Left kidney (tissue), 1 donor: ENCODE measurements at regions not wholly inside any gene's neighbourhood (a gene's known extent, or its start where the extent isn't known, plus 50 kb on each side); places are given as distances from the start of the nearest gene placed in this dataset.

ENCODE experiments used
- DNase-seq: peaks from one replicate; pipeline ENCODE4 v3.0.0-alpha.2; 2013

DNA sequence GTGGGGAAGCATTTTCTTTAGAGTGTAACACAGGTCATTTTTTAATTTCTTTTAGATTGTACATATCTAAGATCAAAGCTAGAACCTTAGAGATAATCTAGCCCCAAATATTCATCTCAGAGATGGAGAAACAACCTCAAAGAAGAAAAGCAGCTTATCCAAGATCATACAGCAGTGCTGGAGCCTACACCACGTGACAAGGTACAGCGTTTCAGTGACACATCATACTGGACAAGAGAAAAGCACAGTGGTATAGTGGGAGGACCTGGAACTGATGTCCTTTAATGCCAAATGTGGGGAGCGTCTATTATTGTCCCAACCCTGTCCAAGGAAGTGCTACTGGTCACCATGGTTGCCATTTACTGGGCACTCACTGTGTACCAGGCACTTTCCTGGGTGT is 445.8 kb downstream of the RPS24 start:
- DNase-seq, result no peak

DNA sequence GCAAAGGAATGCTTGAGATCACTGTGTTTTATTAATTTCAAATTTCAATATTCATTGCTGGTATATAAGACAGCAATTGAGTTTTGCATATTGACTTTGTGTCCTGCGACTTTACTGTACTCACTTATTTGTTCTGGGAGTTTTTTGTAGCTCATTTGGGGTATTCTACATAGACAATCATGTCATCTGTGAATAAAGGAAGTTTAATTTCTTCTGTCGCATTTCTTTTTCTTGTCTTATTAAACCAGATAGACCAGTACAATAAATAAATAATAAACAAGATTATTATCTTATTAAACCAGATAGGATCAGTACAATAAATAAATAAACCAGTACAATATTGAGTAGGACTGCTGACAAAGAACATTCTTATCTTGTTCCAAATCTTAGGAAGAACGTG is 448.2 kb downstream of the RPS24 start:
- DNase-seq, result no peak

DNA sequence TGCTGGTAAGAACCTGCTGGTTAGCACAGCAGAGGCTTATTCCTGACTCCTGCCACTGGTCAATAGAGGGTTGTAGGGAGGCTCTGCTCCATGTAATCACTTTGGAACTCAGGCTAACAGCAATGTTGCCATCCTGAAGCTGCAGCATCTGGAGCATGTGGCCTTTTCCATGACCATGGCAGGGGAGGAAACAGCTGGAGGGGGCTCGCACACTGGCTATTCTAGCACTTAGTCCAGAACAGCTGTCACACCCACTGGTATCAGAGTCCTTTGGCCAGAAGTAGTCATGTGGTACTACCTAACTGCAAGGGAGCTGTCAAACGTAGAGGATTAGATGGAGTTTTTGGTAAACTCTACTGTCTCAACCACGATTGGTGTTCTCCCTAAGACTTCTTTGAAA is 450.0 kb downstream of the RPS24 start:
- no peak for DNase-seq

DNA sequence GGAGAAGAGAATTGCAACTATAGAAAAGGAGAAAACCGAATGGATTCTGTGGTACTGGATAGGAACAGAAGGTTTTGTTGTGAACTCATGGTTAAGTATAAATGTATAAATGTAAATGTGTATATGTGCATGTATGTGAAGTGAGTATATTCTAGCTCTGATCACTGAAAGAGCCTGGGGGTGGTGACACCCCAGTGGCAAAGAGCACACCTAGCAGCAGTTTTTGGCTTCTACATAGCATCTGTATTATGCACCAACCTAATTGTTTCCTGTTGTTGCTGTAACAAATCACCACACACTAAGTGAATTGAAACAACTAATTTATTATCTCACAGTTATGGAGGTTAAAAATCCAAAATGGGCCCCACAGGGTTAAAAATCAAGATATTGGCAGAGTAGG is 455.4 kb downstream of the RPS24 start:
- no peak for DNase-seq

DNA sequence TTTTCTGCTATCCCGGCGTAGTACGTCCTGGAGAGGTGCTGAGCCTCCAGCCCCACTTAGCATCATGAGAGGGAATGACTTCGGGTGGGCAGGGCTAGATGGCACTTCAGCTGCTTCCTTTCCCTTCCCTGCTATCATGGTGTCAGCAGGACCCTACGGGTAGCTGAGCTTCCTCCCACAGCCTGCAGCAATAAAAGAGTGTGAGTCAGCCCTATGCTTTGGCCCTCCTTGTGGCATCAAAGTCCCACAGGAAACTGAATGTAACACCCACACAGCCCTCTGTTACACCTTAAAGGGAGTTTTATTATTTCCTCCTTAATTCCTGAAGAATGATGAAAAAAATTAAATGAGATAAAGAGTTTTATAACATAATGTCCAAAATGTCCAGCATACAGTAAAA is 458.1 kb downstream of the RPS24 start:
- no peak for DNase-seq

DNA sequence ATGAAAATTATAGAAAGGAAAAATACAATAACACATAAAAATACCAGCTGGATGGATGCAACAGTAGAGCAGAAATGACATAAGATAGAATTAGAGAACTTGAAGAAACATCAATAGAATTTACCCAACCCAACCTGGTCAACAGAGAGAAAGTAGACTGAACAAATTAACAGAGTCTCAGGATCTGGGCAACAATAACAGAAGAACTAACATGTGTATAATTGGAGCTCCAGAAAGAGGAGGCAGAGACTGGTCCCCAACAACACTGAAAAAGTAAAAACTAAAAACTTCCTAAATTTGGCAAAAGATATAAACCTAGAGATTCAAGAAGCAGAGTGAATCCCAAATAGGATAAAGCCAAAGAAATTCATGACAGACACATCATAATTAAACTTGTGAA is 458.8 kb downstream of the RPS24 start:
- DNase-seq, result no peak

DNA sequence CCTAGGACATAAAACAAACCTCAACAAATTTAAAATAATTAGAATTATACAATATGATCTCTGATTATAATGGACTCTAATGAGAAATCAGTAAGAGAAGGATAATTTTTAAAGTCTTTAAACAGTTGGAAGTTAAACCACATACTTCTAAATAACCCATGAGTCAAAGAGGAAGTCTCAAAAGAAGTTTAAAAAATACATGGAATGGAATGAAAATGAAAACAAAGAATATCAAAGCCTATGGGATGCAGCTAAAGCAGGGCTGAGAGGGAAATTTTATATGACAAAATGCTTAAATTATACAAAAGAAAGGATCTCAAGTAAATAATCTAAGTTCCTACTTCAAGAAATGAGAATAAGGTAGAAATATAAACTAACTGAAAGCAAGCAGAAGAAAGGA is 460.5 kb downstream of the RPS24 start:
- no peak for DNase-seq

DNA sequence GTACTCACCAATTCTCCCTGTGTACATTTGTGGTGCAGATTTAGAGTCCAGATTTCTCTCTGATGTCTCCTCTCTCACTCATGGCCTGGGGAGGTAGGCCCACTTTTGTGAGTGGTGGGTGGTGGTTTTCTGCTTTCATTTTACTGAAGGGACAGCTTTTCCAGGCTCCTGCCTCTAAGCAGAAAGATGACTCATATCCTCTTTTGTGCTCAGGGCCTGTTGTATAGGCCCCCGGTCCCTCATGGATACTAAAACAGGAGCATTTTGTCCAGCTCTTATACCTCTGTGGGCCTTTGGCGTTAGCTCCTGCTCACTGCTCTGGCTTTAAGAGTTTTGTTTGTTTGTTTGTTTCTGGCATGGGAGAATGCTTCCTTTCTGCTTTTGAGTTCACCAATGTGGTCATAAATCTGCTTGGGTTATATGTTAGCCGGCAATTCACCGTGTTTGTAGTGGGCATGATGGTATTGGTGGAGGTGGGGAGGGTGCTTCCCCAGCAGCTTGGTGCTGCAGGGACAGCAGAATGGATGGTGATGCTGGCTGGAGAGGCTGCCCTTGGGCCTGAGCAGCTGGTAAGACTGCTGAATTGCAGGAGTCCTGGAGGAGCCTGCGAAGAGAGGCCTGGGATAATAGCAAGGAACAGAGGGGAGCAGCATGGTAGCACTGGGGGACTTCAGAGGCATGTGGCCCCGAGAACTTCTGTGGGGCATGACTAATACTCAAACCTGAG is 468.7 kb downstream of the RPS24 start:
- DNase-seq, result no peak

DNA sequence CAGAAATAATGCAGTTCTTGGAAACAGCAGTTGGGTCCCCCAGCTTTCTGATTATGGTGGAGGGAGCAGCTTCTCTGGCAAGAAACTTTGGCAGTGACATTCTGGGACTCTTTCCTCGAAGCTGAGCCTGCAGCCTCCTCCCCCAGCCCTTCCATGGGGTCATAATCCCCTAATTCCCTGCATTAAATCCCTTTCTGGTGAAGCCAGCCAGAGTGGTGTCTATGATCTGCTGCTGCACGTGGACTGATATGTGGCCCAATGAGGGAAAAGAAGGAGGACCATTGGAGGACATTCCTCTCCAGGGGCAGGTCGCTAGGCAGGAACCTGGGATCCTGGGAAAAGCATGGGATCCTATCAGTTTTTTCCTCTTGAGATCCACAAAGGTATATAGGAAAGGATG is 470.5 kb downstream of the RPS24 start:
- no peak for DNase-seq

DNA sequence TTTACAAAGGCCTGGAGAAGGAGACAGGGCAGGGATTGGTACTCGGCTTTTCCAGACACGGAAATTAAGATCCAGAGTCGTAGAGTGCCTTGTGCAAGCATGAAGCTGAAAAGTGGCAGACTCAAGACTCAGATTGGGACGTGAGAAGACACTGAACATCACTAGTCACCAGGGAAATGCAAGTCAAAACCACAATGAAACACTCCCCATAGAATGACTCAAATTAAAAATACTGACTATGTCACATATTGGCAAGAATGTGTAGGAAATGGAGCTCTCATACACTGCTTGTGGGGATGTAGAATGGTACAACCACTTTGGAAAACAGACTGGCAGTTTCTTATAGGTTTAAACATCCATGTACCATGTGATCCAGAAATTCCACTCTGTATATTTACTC is 472.0 kb downstream of the RPS24 start:
- DNase-seq, result no peak

DNA sequence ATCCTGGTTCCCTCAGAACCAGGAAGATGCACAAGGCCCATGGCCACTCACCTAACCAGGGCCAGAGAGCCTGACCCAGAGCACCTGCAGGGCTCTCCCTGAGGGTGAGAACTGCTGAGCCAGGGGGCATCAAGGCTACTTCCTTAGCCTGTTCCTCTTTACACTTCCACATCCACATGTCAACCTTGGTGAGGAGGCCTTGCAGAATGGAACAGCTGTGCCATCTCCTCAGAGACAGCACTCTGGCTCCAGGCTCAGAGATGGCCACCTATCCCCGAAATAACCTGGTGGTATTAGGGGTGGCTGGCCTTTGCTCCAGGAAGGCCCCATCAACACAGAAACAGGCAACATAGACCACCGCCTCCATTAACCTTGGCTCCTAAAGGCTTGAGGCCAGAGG is 473.0 kb downstream of the RPS24 start:
- no peak for DNase-seq

DNA sequence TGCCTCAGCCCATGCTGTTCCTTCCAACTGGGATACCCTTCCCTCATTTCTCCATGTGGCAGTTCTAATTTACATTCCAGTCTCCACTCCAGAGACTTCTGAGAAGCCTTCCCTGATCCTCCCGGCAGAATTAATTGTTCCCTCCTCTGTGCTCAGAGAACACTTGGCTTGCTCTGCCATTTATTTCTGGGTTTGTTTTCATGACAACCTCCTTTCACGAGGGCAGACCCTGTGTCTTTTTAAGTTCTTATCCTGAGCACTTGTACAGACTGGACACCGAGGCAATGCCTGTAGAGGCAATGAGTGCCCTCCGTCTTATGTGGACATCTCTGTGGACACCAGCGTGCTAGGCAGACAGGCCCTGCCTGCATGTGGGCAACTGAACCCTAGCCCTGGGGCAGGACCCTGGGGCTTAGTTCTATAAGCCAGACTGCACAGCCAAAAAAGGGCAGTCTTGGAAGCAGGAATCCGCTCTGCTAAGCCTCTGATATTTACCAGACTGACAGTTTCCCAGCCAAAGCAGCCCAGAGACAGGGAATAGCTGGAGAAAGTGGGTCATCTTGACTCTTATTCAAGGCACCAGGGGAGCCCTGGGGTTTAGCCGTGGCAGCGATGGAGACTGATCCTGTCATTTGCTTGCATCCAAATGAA is 474.0 kb downstream of the RPS24 start:
- DNase-seq, result no peak

DNA sequence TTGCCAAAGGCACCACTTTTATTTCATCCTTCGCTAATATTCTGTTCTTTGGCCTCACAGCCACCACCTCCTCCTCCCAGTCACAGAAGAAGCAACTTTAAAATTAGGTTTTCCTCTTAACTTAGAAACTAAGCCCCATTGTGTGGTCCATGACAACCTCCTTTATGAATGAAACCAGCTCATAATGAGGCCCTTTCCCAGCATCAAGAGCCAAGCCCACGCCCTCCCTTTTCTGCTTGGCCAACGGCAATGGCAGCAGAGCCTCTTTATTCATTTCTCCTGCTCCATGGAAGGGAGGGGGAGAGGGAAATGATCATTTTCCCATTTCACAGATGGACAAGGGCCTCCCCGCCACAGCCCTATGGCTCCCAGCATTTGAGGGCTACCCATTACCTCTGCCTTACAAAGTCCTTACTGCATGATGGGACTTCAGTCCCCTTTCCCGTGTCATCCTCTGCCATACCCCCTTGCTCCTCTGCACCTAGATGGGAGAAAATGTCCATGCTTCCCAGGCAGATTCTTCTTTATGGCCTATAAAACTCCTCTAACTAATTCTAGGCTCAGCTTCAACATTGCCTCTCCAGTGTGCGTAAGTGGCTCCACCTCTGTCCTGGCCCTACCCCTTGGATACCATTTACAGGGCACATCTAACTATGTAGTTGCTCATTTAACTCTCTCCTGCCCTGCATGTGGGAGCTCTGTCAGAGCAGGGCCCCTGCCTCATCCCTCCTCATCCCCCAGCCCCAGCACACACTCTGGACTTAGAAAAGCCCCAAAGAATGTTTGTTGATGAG is 475.5 kb downstream of the RPS24 start:
- DNase-seq, result no peak

DNA sequence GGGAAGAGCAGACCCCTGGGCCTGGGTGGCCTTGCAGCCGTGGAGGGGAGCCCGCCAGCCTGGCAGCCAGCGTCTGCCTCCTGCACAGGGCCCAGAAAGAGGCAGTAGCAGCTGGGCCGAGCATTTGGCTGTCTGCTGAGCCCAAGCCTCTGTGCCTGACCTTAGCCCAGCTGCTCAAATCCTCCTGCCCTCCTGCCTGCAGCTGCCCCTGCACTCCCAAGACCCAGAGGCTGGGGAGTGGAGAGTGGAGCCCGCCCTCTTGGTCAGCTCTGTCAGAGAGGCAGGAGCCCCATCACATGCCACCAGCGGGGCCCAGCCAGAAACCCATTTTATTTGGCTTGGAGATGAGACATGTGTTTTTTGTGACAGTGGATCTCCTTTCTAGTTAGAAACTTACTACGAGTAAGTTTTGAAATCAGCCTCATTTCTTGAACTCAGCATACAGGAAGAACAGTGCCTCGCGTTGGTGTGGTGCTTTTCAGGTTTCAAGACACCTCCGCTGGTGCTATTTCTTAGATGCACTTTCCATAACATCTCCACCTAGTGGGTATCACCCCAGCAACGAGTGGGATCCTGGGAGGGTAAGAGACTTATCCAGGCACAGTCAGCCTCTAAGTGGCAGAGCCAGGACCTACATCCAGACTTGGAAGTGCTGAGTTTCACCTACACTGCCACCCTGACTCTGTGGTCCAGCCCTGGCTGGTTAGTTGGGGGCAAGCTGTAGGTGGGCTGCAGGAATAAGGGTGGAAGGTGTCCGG is 477.1 kb downstream of the RPS24 start:
- no peak for DNase-seq

DNA sequence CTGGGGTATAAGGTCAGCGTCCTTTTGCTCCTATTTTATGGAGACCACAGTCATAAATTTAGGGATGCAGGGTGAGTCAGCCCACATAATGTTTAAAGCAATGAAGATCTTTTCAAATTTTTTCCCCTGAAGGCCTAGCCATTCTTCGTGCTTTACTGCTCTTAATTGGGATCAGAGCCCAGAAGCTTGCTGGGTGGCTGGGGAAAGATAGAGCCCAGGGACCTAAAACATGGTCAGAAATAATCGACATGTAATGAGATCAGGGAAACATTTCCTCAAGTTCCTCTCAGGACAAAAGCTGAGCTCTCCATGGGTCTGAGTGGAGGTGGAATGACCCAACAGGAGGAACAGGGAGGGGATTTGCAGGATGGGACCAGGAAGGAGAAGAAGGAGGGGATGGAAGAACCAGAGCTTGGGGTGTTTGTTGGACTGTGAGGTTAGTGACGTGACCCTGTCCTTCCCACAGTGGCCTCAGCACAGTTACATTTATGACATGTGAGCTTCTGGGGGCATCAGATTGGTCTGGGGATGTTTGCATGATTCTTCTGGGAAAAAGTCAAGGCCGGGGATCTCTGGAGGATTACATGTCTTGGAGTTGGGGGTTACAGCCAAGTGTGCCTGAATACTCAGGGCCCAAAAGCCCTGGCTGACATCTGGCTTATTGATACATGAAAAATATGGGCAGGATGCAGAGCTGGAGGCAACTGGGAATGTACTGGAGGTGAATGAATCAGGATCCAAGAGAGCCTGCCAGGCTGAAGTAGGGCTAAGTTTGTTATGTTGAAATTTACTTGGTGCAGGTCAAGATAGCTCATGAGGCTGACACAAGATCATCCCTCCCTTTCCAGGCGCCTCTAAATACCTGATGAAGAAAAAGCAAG is 477.9 kb downstream of the RPS24 start:
- DNase-seq, result no peak

DNA sequence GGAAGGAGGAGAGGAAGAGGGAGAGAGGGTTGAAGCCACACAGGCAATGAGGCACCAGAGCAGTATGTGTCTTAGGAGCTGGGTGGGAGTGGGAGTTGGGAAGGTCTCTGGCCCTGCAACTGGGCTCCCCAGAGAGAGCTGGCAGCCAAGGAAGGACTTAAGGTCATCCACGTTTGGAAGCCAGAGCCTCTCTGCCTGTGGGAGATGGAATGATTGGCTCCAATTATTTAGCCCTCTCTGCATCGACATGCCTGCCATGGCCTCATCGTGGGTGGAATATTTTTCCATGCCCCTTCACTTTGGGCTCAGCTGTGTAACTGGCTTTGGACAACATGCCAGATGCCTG is 478.5 kb downstream of the RPS24 start:
- DNase-seq, result no peak

DNA sequence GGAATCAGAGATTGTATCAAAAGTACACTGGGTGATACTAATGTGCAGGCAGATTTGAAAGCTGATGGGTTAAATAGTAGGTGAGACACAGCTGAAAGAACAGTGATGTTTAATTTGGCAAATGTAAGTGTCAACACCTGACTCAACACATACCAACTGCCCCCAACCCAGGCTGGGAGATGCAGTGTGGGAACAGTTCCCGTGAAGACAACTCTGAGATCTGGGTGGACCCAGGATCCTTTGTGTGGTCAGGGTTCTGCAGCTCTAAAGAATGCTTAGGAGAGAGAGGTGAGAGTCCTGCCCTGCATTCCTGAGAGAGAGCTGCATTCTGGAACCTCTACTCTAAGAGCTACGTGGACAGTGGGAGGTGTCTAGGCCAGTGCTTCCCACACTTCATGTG is 479.7 kb downstream of the RPS24 start:
- DNase-seq, result no peak

DNA sequence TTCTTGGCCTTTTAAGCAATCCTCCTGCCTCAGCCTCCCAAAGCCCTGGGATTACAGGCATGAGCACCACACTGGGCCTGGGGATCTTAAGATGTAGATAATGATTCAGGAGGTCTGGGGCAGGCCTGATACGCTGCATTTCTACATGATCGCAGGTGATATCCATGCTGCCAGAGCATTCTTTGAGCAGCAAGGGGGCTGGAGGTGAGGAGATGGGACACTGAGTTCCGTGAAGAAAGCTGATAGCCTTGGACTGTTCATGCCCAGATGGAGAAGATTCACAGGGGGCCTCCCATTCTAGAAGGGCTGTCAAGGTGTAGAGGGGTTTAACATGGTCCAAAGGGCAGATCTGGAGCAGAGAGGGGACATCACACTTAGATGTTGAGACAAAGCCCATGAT is 480.3 kb downstream of the RPS24 start:
- no peak for DNase-seq

DNA sequence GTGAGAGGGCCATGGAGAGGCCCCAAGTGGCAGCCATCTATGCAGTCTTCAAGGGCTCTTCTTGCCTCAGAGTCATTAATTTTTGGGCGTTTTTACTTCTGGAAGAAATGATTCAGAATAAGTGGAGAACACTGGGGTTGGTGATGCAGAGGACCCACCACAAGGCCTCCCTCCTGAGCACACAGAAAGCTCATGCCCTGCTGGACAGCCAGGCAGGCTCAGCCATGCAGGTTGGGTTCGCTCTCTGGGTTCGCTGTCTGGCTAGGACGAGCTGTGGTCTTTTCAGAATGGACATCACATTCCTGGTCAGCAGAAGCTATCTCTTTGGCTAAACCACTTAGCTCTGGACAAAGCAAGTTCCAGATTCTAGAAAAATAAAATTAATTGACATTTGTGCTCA is 480.8 kb downstream of the RPS24 start:
- DNase-seq, result no peak

DNA sequence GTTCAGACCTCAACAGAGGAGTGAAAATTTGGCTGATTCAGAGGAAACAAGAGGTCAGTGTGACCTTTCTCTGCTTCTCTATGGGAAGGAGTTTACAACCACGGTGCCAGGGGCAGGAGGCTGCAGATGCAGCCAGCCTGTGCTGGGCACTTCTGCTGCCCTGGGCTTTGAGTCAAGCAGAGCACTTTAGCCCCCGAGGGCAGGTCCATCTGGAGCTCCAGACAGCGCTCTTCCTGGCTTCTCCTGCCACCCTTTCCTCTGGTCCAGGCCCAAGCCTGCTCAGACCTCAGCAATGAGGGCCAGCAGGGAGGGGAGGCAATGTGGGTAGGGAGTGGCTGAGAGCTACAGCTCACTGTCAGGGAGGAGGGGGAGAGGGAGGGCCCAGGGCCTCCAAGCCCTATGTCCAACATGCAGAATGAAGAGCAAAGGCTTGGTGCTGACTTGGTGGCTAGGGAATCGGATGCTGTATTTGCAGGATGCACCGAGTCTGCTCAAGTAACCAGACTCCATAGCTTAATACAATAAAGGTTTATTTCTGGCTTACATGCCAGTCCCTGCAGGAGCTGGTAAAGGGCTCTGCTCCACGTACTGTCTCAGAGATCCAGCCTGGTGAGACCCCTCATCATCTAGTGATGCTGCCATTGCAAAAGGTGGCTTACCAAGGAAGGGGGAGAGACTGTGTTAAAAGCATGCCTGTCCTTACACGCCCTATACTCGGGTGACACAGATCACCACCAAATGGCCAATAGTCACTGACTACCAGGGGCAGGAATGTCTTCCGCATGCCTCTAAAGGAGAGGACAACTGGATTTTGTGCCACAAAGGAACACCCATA is 481.6 kb downstream of the RPS24 start:
- DNase-seq, result no peak

DNA sequence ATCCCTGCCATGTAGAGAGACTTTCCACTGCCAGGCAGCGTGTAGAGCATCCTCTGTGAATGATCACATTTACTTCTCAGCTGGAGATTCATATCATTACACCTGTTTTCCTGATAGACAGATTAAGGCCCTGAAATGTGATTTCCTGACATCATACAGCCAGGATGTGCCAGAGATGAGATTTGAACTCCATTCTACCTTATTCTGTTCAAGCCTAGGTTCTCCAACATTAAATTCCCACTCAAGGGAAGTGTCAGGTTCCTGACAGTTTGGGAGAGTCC is 482.1 kb downstream of the RPS24 start:
- no peak for DNase-seq
